ENCODE measurements at regions not wholly inside any gene's neighbourhood (a gene's known extent, or its start where the extent isn't known, plus 50 kb on each side); places are given as distances from the start of the nearest gene placed in this dataset.

- peak overlapping the region; percentile 87 for H3K27ac ChIP-seq
- no peak for TF ChIP-seq CTCF (conservative IDR thresholded peaks at IDR 0.05)
Measured at GRCh38 chr6:43900560-43900915, 130.5 kb downstream of the VEGFA start.

DNA sequence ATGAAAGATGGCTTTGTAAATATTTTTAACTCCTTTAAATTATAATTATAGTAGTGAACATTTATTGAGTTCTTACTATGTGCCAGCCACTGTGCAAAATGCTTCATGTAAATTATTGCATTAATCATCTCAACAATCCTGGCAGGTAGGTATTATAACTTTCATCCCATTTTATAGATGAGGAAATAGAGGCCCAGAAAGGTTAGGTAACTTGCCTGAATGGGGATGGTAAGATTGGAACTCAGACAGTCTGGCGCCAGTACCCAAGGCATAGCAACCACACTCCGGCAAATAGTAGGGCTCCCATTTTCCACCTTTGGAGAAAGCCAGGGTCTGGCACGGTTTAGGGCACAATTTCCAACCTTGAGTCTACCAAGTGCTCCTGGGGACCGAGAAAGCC is 129.8 kb downstream of the VEGFA start:
- peak overlapping the region; percentile 87 for H3K27ac ChIP-seq
- TF ChIP-seq CTCF (conservative IDR thresholded peaks at IDR 0.05), result no peak

GRCh38 chr6:43898358-43899131 is 128.5 kb downstream of the VEGFA start:
- no peak for TF ChIP-seq CTCF (conservative IDR thresholded peaks at IDR 0.05)
- H3K27ac ChIP-seq, result no peak overlapping the region

DNA sequence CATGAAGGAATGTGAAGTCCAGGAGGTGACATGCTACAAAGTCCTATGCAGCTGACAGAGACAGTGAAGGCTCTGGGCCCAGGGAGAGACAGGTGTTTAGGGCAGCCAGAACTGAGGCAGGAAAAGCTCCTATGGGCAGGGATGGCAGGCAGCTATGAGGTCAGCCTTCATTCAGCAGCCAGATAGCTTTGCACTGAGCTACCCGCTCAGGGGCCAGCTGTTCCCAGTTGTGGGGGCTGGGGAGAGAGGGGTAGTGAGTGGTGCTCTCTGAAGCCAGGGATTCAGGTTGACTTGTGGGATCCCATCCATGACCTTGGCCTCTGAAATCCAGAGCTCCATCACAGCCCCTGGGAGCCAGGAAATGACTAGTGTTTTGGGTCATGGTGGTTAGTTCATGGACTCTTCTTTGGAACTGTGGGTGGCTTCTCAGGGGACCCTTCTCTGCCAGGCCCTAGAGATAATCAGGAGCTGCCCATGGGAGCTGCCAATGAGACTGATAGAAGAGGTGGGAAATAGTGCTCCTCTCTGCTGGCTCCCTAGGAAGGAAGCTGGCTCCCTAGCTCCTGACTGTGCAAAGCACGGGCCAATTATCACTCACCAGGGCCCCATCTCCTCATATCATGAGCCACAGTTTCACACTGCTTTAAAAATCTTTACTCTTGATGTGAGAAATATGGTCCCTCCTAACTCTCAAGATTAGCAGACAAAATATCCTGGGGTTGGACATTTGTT is 127.7 kb downstream of the VEGFA start:
- H3K27ac ChIP-seq, result no peak overlapping the region
- no peak for TF ChIP-seq CTCF (conservative IDR thresholded peaks at IDR 0.05)

- no peak for TF ChIP-seq CTCF (conservative IDR thresholded peaks at IDR 0.05)
- no peak overlapping the region for H3K27ac ChIP-seq
Measured at GRCh38 chr6:43896329-43897255, 126.6 kb downstream of the VEGFA start.

- TF ChIP-seq CTCF (conservative IDR thresholded peaks at IDR 0.05), result no peak
- H3K27ac ChIP-seq, result no peak overlapping the region
Measured at GRCh38 chr6:43895656-43896328, 125.8 kb downstream of the VEGFA start.

Measured in VCaP (cell line).